Choroid plexus epithelial cell (primary cell): ENCODE measurements at regions not wholly inside any gene's neighbourhood (a gene's known extent, or its start where the extent isn't known, plus 50 kb on each side); places are given as distances from the start of the nearest gene placed in this dataset.
A peak's percentile ranks its signal among the peaks of the same experiment; 100 is the strongest.

ENCODE experiments used
- DNase-seq: peaks from one replicate; pipeline ENCODE4 v3.0.0-alpha.2; 2010; ENCODE audit warnings: low read depth
- H3K4me3 ChIP-seq: 2 replicates; pipeline ENCODE4 v1.5.1; 2011; ENCODE audit warnings: low read depth, mild to moderate bottlenecking, control low read depth, low read length, moderate library complexity
- TF ChIP-seq, protein P1 (sequence below): conservative IDR thresholded peaks from 2 replicates; pipeline ENCODE4 v1.5.1; 2011; ENCODE audit warnings: low read depth, mild to moderate bottlenecking, control low read depth, inconsistent platforms, low read length, moderate library complexity

GRCh38 chr6:104344223-104344622, 515.5 kb downstream of the HACE1 start:
- DNase-seq, result no peak
- no peak overlapping the region for H3K4me3 ChIP-seq
- TF ChIP-seq, protein P1, sequence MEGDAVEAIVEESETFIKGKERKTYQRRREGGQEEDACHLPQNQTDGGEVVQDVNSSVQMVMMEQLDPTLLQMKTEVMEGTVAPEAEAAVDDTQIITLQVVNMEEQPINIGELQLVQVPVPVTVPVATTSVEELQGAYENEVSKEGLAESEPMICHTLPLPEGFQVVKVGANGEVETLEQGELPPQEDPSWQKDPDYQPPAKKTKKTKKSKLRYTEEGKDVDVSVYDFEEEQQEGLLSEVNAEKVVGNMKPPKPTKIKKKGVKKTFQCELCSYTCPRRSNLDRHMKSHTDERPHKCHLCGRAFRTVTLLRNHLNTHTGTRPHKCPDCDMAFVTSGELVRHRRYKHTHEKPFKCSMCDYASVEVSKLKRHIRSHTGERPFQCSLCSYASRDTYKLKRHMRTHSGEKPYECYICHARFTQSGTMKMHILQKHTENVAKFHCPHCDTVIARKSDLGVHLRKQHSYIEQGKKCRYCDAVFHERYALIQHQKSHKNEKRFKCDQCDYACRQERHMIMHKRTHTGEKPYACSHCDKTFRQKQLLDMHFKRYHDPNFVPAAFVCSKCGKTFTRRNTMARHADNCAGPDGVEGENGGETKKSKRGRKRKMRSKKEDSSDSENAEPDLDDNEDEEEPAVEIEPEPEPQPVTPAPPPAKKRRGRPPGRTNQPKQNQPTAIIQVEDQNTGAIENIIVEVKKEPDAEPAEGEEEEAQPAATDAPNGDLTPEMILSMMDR, result no peak

DNA sequence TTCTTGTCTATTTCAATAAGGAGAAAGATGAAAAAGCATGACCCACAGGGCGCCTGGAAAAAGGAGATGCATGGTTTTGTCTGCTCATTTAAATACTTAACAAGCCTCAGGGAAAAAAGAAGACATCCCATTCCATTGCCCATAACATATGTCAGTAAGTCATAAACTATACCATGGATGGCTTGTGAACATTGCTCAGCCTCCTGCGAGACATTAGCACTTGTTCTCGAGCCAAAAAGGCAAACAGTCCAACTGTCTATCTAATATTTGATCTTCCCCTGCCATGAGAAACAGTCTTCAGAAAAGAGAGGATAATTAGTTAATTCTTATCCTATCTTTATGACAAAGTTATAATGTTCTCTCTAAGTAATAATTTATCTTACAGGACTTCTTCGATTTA, 527.4 kb downstream of the HACE1 start:
- DNase-seq, result no peak
- H3K4me3 ChIP-seq, result no peak overlapping the region
- TF ChIP-seq, protein P1, result no peak

GRCh38 chr6:104326173-104327001, 533.3 kb downstream of the HACE1 start:
- H3K4me3 ChIP-seq, result no peak overlapping the region
- peak; percentile 76 for DNase-seq
- TF ChIP-seq, protein P1, result no peak

DNA sequence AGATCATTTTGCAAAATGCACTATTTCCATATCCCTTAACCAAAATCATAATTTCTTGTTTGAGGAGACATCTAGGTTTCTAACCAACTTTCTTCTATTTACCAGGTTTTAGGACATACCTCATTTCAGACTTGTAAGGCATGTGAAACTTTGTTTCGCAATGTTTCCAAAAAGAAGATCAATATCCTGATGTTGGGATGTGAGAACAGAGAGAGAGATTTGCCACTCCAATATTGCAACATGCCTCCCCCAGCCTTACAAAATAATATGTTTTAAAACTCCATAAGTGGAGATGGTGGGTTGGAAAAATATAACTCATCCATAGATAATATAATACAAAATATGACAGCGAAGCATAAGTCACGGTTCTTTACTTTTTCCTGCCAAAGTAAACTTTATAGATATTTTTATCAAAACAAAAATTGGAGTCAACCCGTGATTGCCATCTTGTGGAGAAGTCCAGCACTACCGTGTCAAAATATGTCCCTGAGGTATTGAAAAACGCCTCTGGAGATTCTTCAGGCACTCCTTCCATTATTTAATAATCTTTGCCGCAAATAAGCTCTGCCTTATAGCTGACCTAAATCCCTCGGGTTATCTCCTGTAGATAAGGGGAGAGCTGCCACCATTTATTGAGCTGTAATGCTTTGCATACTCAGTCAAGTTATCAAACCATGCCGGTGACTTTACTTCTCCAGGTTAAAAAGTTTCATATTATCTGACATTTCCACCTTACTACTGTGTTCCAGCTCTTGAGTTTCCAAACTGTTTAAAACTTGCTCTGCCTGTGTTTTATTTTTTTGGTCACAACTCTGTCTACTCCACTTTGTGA, 534.2 kb downstream of the HACE1 start:
- TF ChIP-seq, protein P1, result peak; percentile 76
- peak; percentile 69 for DNase-seq
- no peak overlapping the region for H3K4me3 ChIP-seq

- H3K4me3 ChIP-seq, result no peak overlapping the region
- no peak for DNase-seq
- TF ChIP-seq, protein P1, result no peak
These were observed 535.4 kb downstream of the HACE1 start for GRCh38 chr6:104324301-104324700.

DNA sequence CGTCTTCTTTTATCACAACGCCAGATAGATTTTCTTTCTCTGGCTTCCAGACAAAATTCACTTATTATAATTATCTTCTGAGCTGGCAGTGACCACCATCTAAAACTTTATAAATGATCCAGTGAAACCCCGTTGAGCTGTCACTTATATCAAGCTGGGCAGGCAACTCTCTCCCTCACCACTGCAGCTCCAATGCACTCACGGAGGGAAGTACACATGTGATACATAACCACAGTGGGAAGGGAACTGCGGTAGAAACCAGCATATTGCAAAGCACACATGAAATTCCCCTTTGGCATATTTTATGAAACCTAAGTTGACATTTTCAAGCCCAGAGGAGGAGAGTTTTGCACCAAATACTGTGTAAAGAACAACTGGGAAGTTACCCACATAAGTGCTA, 536.9 kb downstream of the HACE1 start:
- DNase-seq, result no peak
- TF ChIP-seq, protein P1, result no peak

More for the DNA sequence above, 536.9 kb downstream of the HACE1 start:
- no peak overlapping the region for H3K4me3 ChIP-seq
